HG03139 (cell line): ENCODE measurements at regions not wholly inside any gene's neighbourhood (a gene's known extent, or its start where the extent isn't known, plus 50 kb on each side); places are given as distances from the start of the nearest gene placed in this dataset.
"Not testable (repeated sequence)": the region's sequence is repeated elsewhere in the genome, so short reads cannot be mapped to it uniquely, and the experiment has no call there.

Experiments
- ATAC-seq: cut with Tn5 transposase; IDR thresholded peaks from one replicate; pipeline ENCODE4 v1.9.1; 2021; ENCODE audit not compliant: unreplicated experiment

DNA sequence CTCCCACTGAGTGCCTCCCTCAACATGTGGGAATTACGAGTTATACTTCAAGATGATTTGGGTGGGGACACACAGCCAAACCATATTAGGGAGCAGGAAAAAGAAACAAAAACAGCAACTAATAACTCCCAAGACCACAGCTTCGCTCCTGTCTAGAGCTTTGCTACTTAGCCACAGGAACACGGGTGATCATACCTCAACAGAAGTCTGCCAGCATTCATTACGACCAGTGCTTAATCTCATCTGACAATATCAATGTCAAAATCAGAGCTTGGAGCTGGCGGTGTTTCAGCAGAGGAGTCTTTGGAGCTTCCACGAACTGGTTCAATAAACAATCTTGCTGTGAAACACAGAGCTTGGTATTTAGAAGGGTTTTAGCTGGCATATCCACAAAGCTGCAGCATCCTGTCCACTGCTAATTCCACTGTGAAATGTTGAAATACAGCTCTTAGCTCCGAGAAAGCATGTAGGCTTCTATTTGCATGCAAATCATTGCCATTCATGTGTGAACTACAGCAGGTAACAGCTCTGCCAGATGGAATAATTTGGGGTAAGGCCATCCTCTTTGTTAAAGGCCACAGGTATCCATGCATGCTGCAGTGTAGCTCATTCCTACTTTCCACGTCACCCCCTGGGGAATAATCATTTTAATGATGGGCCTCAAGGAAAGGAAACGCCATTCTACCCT, 128.4 kb upstream of the GOT2 start:
- no peak for ATAC-seq

- ATAC-seq: no peak
These were observed 126.0 kb upstream of the GOT2 start for GRCh38 chr16:58859958-58860669.

GRCh38 chr16:58858577-58858976, 124.5 kb upstream of the GOT2 start:
- ATAC-seq: not testable (repeated sequence)

GRCh38 chr16:58855291-58855863, 121.3 kb upstream of the GOT2 start:
- no peak for ATAC-seq

- peak; percentile 61 for ATAC-seq
These were observed 120.0 kb upstream of the GOT2 start for GRCh38 chr16:58853854-58854791.

GRCh38 chr16:58850678-58851020, 116.5 kb upstream of the GOT2 start:
- no peak for ATAC-seq

GRCh38 chr16:58850019-58850677, 116.0 kb upstream of the GOT2 start:
- no peak for ATAC-seq

DNA sequence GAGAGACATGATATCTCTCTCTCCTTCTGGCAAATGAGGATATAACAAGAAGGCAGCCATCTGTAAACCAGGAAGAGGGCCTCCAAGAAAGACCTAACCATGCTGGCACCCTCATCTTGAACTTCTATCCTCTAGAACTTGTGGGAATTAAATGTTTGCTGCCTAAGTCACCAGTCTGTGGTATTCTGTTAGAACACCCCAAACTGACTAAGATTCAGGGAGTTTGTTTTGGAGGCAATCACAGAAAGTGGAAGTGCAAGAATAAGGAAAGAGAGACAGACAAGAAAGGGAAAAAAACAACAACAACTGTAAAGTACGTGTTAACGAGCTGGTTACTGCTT, 114.5 kb upstream of the GOT2 start:
- no peak for ATAC-seq

- no peak for ATAC-seq
These were observed 114.0 kb upstream of the GOT2 start for GRCh38 chr16:58847902-58848661.

DNA sequence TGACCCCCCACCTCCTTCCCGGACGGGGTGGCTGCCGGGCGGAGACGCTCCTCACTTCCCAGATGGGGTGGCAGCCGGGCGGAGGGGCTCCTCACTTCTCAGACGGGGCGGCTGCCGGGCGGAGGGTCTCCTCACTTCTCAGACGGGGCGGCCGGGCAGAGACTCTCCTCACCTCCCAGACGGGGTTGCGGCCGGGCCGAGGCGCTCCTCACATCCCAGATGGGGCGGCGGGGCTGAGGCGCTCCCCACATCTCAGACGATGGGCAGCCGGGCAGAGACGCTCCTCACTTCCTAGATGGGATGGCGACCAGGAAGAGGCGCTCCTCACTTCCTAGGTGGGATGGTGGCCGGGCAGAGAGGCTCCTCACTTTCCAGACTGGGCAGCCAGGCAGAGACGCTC, 112.1 kb upstream of the GOT2 start:
- ATAC-seq: not testable (repeated sequence)

DNA sequence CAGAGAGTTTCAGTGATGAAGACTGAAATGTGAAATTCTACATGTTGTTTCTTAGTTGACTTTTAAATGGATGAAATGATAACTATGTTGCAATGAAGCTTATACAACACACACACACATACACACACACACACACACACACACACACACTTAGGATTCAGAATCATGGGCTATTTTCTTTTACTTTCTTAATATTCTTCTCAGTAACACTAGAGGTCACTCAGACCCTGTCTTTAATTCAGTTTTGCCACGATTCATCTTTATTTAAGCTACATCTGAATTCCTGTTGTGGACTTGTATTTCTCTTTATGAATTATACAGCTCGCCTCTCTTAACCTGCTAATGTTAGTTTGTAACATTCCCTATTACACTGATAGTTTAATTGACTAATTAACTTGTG, 109.6 kb upstream of the GOT2 start:
- ATAC-seq: no peak

DNA sequence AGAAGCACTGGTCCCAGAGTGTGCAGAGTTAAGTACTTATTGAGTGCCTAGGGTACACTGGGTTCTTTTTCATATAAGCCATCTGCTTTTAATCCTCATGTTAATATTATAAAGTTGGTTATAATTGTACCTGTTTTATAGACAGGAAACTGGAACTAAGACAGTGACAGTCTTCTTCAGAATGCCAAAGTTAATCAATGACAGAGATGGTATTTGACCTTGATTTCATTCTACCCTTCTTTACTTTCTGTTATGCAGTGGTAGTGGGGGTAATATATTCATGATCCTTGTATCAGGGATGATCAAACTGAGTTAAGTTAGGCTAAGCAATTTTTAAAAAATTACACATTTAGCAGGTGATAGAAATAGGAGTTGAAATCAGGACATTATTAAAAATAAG, 108.6 kb upstream of the GOT2 start:
- no peak for ATAC-seq

- ATAC-seq: no peak
These were observed 108.0 kb upstream of the GOT2 start for GRCh38 chr16:58842156-58842555.

- ATAC-seq: no peak
These were observed 103.8 kb upstream of the GOT2 start for GRCh38 chr16:58837950-58838349.

GRCh38 chr16:58836427-58836826, 102.3 kb upstream of the GOT2 start:
- no peak for ATAC-seq

GRCh38 chr16:58832386-58832895, 98.3 kb upstream of the GOT2 start:
- ATAC-seq: no peak

DNA sequence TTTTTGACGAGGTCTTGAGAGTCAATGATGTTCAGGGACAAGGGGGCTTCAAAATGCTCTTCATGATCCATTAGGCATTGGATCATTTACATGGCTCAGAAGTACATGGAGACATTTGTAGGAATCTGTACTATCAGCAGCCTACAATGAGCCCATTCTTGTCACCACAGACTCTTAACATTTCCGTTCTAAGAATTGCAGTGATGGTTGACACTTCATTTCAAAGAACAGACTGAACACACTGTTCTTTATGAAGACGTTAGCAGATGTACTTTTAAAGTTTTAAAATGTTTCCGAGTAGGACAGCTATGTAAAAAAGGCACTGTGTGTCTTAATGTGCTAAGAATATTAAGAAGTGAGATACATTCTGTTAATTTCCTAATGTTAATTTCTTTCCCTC, 97.3 kb upstream of the GOT2 start:
- ATAC-seq: no peak

DNA sequence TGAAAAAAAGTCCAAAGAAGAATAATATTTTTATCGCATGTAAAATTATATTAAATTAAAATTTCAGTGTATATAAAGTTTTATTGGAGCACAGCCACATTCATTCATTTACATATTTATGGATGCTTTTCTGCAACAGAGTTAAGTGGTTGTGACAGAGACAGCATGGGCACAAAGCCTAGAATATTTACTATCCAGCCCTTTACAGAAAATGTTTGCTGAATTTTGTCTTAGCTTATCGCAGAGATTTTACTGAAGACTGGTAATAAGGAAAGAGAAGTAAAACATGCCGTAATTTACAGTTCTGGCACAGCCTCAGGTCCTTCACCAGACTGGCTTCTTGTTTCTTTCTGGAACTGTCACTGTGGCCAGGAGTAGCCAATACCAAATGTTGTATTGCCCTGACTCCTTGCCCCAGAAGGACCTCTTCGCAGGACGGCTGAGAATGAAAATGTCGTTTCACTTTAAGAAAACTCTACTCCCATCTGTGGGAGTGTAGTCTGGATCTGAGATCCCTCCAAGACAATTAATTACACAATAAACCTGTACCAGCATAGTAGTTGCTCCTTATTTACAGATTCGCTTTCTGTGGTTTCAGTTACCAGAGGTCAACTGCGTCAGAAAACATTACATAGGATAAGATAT, 94.9 kb upstream of the GOT2 start:
- no peak for ATAC-seq

GRCh38 chr16:58824201-58824600, 90.1 kb upstream of the GOT2 start:
- ATAC-seq: no peak

DNA sequence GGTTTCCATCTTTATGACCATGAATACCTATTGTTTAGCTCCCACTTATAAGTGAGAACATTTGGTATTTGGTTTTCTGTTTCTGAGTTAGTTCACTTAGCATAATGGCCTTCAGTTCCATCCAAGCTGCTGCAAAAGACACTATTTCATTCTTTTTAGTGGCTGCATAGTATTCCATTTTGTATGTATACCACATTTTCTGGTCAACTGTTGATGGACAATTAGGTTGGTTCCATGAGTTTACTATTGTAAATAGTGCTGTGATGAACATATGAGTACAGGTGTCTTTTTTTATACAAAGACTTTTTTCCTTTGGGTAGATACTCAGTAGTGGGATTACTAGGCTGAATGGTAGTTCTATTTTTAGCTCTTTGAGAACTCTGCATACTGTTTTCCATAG, 87.8 kb upstream of the GOT2 start:
- ATAC-seq: no peak
